ENCODE measurements at regions not wholly inside any gene's neighbourhood (a gene's known extent, or its start where the extent isn't known, plus 50 kb on each side); places are given as distances from the start of the nearest gene placed in this dataset.

GRCh38 chr13:52975969-52976368 lies 52.6 kb upstream of the OLFM4 start:
- Histone ChIP-seq H4K20me1 (ENCODE audit: insufficient read depth, low read length) (no peaks in the 10 kb centered on the region), H3K4me2 (ENCODE audit: insufficient read depth, low read length) (no peak overlapping the region), H3K4me1 (ENCODE audit: insufficient read depth, low read length) (no peaks in the 10 kb centered on the region), H2AFZ (ENCODE audit: low read length) (no peak overlapping the region), H3K36me3 (ENCODE audit: insufficient read depth, low read length) (no peaks in the 10 kb centered on the region), H3K4me3 (ENCODE audit: insufficient read depth, low read length) (no peak overlapping the region), H3K79me2 (ENCODE audit: insufficient read depth, low read length) (no peaks in the 10 kb centered on the region), H3K27ac (ENCODE audit: low read depth, low read length) (no peak overlapping the region), H3K27me3 (ENCODE audit: insufficient read depth, low read length) (no peaks in the 10 kb centered on the region), H3K9me3 (ENCODE audit: low read depth, low read length) (no peaks in the 10 kb centered on the region)
- TF ChIP-seq CTCF (IDR thresholded peaks at IDR 0.05; ENCODE audit: extremely low read depth, low read depth, low read length) = no peak
- DNase-seq (ENCODE audit: insufficient read length, low spot score, missing footprints) = no peak

- Histone ChIP-seq H3K36me3 (ENCODE audit: insufficient read depth, low read length) (no peaks in the 10 kb centered on the region), H3K4me3 (ENCODE audit: insufficient read depth, low read length) (no peak overlapping the region), H3K9me3 (ENCODE audit: low read depth, low read length) (no peaks in the 10 kb centered on the region), H3K27ac (ENCODE audit: low read depth, low read length) (no peak overlapping the region), H2AFZ (ENCODE audit: low read length) (no peak overlapping the region), H3K4me2 (ENCODE audit: insufficient read depth, low read length) (no peak overlapping the region), H3K27me3 (ENCODE audit: insufficient read depth, low read length) (no peaks in the 10 kb centered on the region), H3K4me1 (ENCODE audit: insufficient read depth, low read length) (no peaks in the 10 kb centered on the region), H4K20me1 (ENCODE audit: insufficient read depth, low read length) (no peaks in the 10 kb centered on the region), H3K79me2 (ENCODE audit: insufficient read depth, low read length) (no peaks in the 10 kb centered on the region)
- DNase-seq (ENCODE audit: insufficient read length, low spot score, missing footprints) = no peak
- no peak for TF ChIP-seq CTCF (IDR thresholded peaks at IDR 0.05; ENCODE audit: extremely low read depth, low read depth, low read length)
These were observed 53.5 kb upstream of the OLFM4 start for GRCh38 chr13:52975161-52975560.

- TF ChIP-seq CTCF (IDR thresholded peaks at IDR 0.05; ENCODE audit: extremely low read depth, low read depth, low read length) = no peak
- no peaks in the 10 kb centered on the region for H3K79me2 ChIP-seq (ENCODE audit: insufficient read depth, low read length)
- H3K9me3 ChIP-seq (ENCODE audit: low read depth, low read length) = no peaks in the 10 kb centered on the region
- H2AFZ ChIP-seq (ENCODE audit: low read length) = no peak overlapping the region
- no peaks in the 10 kb centered on the region for H3K4me1 ChIP-seq (ENCODE audit: insufficient read depth, low read length)
- no peaks in the 10 kb centered on the region for H4K20me1 ChIP-seq (ENCODE audit: insufficient read depth, low read length)
- DNase-seq (ENCODE audit: insufficient read length, low spot score, missing footprints) = no peak
- no peaks in the 10 kb centered on the region for H3K27me3 ChIP-seq (ENCODE audit: insufficient read depth, low read length)
- no peak overlapping the region for H3K27ac ChIP-seq (ENCODE audit: low read depth, low read length)
- H3K36me3 ChIP-seq (ENCODE audit: insufficient read depth, low read length) = no peaks in the 10 kb centered on the region
- H3K4me2 ChIP-seq (ENCODE audit: insufficient read depth, low read length) = no peak overlapping the region
- no peak overlapping the region for H3K4me3 ChIP-seq (ENCODE audit: insufficient read depth, low read length)
These were observed 53.9 kb upstream of the OLFM4 start for GRCh38 chr13:52974711-52975110.

GRCh38 chr13:52969373-52969772 lies 59.2 kb upstream of the OLFM4 start:
- H3K27me3 ChIP-seq (ENCODE audit: insufficient read depth, low read length) = no peaks in the 10 kb centered on the region
- no peaks in the 10 kb centered on the region for H3K4me1 ChIP-seq (ENCODE audit: insufficient read depth, low read length)
- H2AFZ ChIP-seq (ENCODE audit: low read length) = no peak overlapping the region
- TF ChIP-seq CTCF (IDR thresholded peaks at IDR 0.05; ENCODE audit: extremely low read depth, low read depth, low read length) = no peak
- no peak overlapping the region for H3K27ac ChIP-seq (ENCODE audit: low read depth, low read length)
- no peaks in the 10 kb centered on the region for H3K36me3 ChIP-seq (ENCODE audit: insufficient read depth, low read length)
- no peaks in the 10 kb centered on the region for H4K20me1 ChIP-seq (ENCODE audit: insufficient read depth, low read length)
- H3K4me3 ChIP-seq (ENCODE audit: insufficient read depth, low read length) = no peak overlapping the region
- H3K4me2 ChIP-seq (ENCODE audit: insufficient read depth, low read length) = no peak overlapping the region
- no peaks in the 10 kb centered on the region for H3K79me2 ChIP-seq (ENCODE audit: insufficient read depth, low read length)
- no peak for DNase-seq (ENCODE audit: insufficient read length, low spot score, missing footprints)
- H3K9me3 ChIP-seq (ENCODE audit: low read depth, low read length) = no peaks in the 10 kb centered on the region
